SU-DHL-6 (cell line): ENCODE measurements at regions not wholly inside any gene's neighbourhood (a gene's known extent, or its start where the extent isn't known, plus 50 kb on each side); places are given as distances from the start of the nearest gene placed in this dataset.

Experiments
- EZH2phosphoT487 ChIP-seq: fragments of 200-600 bp; sonication (generic), shearing (Covaris generic); conservative IDR thresholded peaks from 2 replicates; pipeline ENCODE4 v1.6.1; 2018; ENCODE audit warnings: mild to moderate bottlenecking, antibody characterized with exemption, low read length, moderate library complexity, mixed read lengths
- TF ChIP-seq, protein P1 (sequence below): fragments of 200-600 bp; sonication (generic); IDR thresholded peaks from one replicate; pipeline ENCODE4 v1.5.1; 2017; ENCODE audit warnings: antibody characterized with exemption, mild to moderate bottlenecking, low read length, moderate library complexity; ENCODE audit not compliant: insufficient read depth, poor library complexity, severe bottlenecking

GRCh38 chrX:101732870-101733269 is 73.2 kb upstream of the ARMCX2 start:
- TF ChIP-seq, protein P1, sequence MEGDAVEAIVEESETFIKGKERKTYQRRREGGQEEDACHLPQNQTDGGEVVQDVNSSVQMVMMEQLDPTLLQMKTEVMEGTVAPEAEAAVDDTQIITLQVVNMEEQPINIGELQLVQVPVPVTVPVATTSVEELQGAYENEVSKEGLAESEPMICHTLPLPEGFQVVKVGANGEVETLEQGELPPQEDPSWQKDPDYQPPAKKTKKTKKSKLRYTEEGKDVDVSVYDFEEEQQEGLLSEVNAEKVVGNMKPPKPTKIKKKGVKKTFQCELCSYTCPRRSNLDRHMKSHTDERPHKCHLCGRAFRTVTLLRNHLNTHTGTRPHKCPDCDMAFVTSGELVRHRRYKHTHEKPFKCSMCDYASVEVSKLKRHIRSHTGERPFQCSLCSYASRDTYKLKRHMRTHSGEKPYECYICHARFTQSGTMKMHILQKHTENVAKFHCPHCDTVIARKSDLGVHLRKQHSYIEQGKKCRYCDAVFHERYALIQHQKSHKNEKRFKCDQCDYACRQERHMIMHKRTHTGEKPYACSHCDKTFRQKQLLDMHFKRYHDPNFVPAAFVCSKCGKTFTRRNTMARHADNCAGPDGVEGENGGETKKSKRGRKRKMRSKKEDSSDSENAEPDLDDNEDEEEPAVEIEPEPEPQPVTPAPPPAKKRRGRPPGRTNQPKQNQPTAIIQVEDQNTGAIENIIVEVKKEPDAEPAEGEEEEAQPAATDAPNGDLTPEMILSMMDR = no peak
- no peak for TF ChIP-seq EZH2phosphoT487
